ENCODE measurements at regions not wholly inside any gene's neighbourhood (a gene's known extent, or its start where the extent isn't known, plus 50 kb on each side); places are given as distances from the start of the nearest gene placed in this dataset.

GRCh38 chr4:185915271-185915670, 103.3 kb upstream of the SORBS2 start:
- TF ChIP-seq POLR2A (IDR thresholded peaks at IDR 0.05; ENCODE audit: extremely low read depth, insufficient read length) (no peak), CTCF (IDR thresholded peaks at IDR 0.05; ENCODE audit: low read depth, low read length) (no peak), MAX (IDR thresholded peaks at IDR 0.05; ENCODE audit: low read depth, low read length) (no peak), MYC (IDR thresholded peaks at IDR 0.05; ENCODE audit: low read depth, low read length) (no peak)

All from NB4 (cell line).